Kidney capillary endothelial cell (primary cell): ENCODE measurements at regions not wholly inside any gene's neighbourhood (a gene's known extent, or its start where the extent isn't known, plus 50 kb on each side); places are given as distances from the start of the nearest gene placed in this dataset.

Experiments used
- DNase-seq: peaks from one replicate; pipeline ENCODE4 v3.0.0-alpha.2; 2018; ENCODE audit warnings: low spot score

- DNase-seq: no peak
Measured at GRCh38 chr3:139778682-139779233, 101.0 kb upstream of the NMNAT3 start.

GRCh38 chr3:139774560-139775302, 97.0 kb upstream of the NMNAT3 start:
- DNase-seq: no peak

GRCh38 chr3:139772539-139773500, 95.0 kb upstream of the NMNAT3 start:
- DNase-seq: no peak

- no peak for DNase-seq
Measured at GRCh38 chr3:139771331-139771730, 93.6 kb upstream of the NMNAT3 start.

GRCh38 chr3:139770577-139770976, 92.8 kb upstream of the NMNAT3 start:
- DNase-seq: no peak

GRCh38 chr3:139769796-139770195, 92.0 kb upstream of the NMNAT3 start:
- DNase-seq: no peak

- DNase-seq: no peak
Measured at GRCh38 chr3:139764936-139765335, 87.2 kb upstream of the NMNAT3 start.

GRCh38 chr3:139764069-139764905, 86.5 kb upstream of the NMNAT3 start:
- DNase-seq: no peak

- no peak for DNase-seq
Measured at GRCh38 chr3:139762302-139762701, 84.5 kb upstream of the NMNAT3 start.

GRCh38 chr3:139759470-139759869, 81.7 kb upstream of the NMNAT3 start:
- no peak for DNase-seq

- no peak for DNase-seq
Measured at GRCh38 chr3:139758654-139759291, 81.0 kb upstream of the NMNAT3 start.

GRCh38 chr3:139757448-139758030, 79.8 kb upstream of the NMNAT3 start:
- DNase-seq: no peak

- DNase-seq: no peak
Measured at GRCh38 chr3:139756529-139757103, 78.8 kb upstream of the NMNAT3 start.

- DNase-seq: no peak
Measured at GRCh38 chr3:139755551-139755950, 77.8 kb upstream of the NMNAT3 start.

GRCh38 chr3:139751789-139752188, 74.0 kb upstream of the NMNAT3 start:
- no peak for DNase-seq

GRCh38 chr3:139746481-139746880, 68.7 kb upstream of the NMNAT3 start:
- DNase-seq: no peak

GRCh38 chr3:139745831-139746230, 68.1 kb upstream of the NMNAT3 start:
- DNase-seq: no peak

- DNase-seq: no peak
Measured at GRCh38 chr3:139738697-139739096, 60.9 kb upstream of the NMNAT3 start.

- DNase-seq: no peak
Measured at GRCh38 chr3:139737682-139738361, 60.0 kb upstream of the NMNAT3 start.

GRCh38 chr3:139735191-139735590, 57.4 kb upstream of the NMNAT3 start:
- DNase-seq: no peak
